K562 (cell line): ENCODE measurements at regions not wholly inside any gene's neighbourhood (a gene's known extent, or its start where the extent isn't known, plus 50 kb on each side); places are given as distances from the start of the nearest gene placed in this dataset.

Experiments used
- ATAC-seq: fragments of 200-7000 bp; cut with Tn5 transposase; 3 replicates; pipeline ENCODE4 v1.9.1; 2020; ENCODE audit warnings: moderate library complexity
- BruUV-seq: library from RNA; stranded (reverse); fragments of 400-500 nt; replicated peaks from 2 replicates; lab custom pipeline; 2021; lab: Mats Ljungman, UMichigan
- CTCF ChIA-PET: fragments of 300-600 bp; formaldehyde crosslinking; extraction: SDS; loops from one replicate; lab custom pipeline; 2021; ENCODE audit warnings: low intra/inter-chr PET ratio; lab: Yijun Ruan, JAX
- POLR2A ChIA-PET: fragments of 300-600, 350-650 bp; sonication (Branson Sonifier 250); formaldehyde crosslinking; extraction: SDS; loops from one replicate; lab custom pipeline; 2021; ENCODE audit warnings: antibody characterized with exemption, inconsistent platforms; lab: Yijun Ruan, JAX
- DNase-seq, 4 experiments: peaks; one replicate each; pipeline versions ENCODE4 v3.0.0 to v3.0.0-alpha.2; 2011 to 2018; ENCODE audit warnings: low spot score in 3 of 4, mixed read lengths in 3 of 4; ENCODE audit errors: extremely low read depth in 1 of 4
- FAIRE-seq: peaks from 2 replicates; lab custom pipeline; 2011; peaks lifted over from hg19 to GRCh38; lab: Jason Lieb, UNC
- H2AFZ ChIP-seq: 2 replicates; pipeline ENCODE4 v1.6.0; 2011; ENCODE audit warnings: low read depth, low read length, control low read depth, inconsistent platforms
- H3K27ac ChIP-seq: fragments of 200-600 bp; 3 replicates; pipeline ENCODE4 v1.8.0; 2011; ENCODE audit warnings: low read depth, mild to moderate bottlenecking, control low read depth, inconsistent platforms, low read length, moderate library complexity, mixed read lengths; ENCODE audit errors: extremely low read depth
- H3K27me3 ChIP-seq, 2 experiments: fragments of 300-600 bp in 1 of 2; 2 replicates in 1 of 2; 3 replicates in 1 of 2; pipeline versions ENCODE4 v1.6.0 to v1.8.0; 2011; ENCODE audit warnings: inconsistent platforms in 2 of 2, low read length in 2 of 2, mild to moderate bottlenecking in 1 of 2, mixed read lengths in 1 of 2, moderate library complexity in 1 of 2; ENCODE audit not compliant: control insufficient read depth in 2 of 2, insufficient read depth in 2 of 2
- H3K36me3 ChIP-seq: fragments of 300-600 bp; 3 replicates; pipeline ENCODE4 v1.8.0; 2011; ENCODE audit warnings: mild to moderate bottlenecking, low read length, inconsistent platforms; ENCODE audit not compliant: control insufficient read depth, insufficient read depth
- H3K4me1 ChIP-seq, 2 experiments: fragments of 200-600 bp in 1 of 2; replicated peaks in 1 of 2; 2 replicates in 1 of 2; 3 replicates in 1 of 2; pipeline versions ENCODE4 v1.5.1 to v1.8.0; 2011; ENCODE audit warnings: inconsistent platforms in 2 of 2, low read length in 2 of 2, mild to moderate bottlenecking in 1 of 2, mixed read lengths in 1 of 2, moderate library complexity in 1 of 2; ENCODE audit not compliant: control insufficient read depth in 2 of 2, insufficient read depth in 2 of 2
- H3K4me2 ChIP-seq: 2 replicates; pipeline ENCODE4 v1.6.1; 2011; ENCODE audit warnings: low read length, control low read depth, inconsistent platforms, mixed read lengths; ENCODE audit not compliant: insufficient read depth
- H3K4me3 ChIP-seq: fragments of 200-600 bp; sonication (generic), shearing (Covaris generic); 2 replicates; pipeline ENCODE4 v1.5.1; 2016; ENCODE audit warnings: control low read depth, inconsistent platforms
- H3K79me2 ChIP-seq: fragments of 200-600 bp; 3 replicates; pipeline ENCODE4 v1.8.0; 2011; ENCODE audit warnings: low read length, inconsistent platforms; ENCODE audit not compliant: control insufficient read depth, insufficient read depth
- H3K9ac ChIP-seq, 2 experiments: 2 replicates each; pipeline versions ENCODE4 v1.6.0 to v1.6.1; 2011; ENCODE audit warnings: low read depth in 2 of 2, low read length in 2 of 2, control low read depth in 1 of 2, inconsistent platforms in 1 of 2, mild to moderate bottlenecking in 1 of 2, mixed read lengths in 1 of 2; ENCODE audit not compliant: insufficient read depth in 1 of 2
- H3K9me1 ChIP-seq: one replicate; pipeline ENCODE4 v1.6.0; 2011; ENCODE audit warnings: inconsistent platforms, mild to moderate bottlenecking, low read length, moderate library complexity; ENCODE audit not compliant: control insufficient read depth, insufficient read depth
- H3K9me3 ChIP-seq: replicated peaks from 2 replicates; pipeline ENCODE4 v1.5.1; 2011; ENCODE audit warnings: low read depth, low read length, inconsistent platforms; ENCODE audit not compliant: control insufficient read depth, insufficient read depth
- H4K20me1 ChIP-seq: replicated peaks from 2 replicates; pipeline ENCODE4 v1.6.1; 2011; ENCODE audit warnings: low read length, inconsistent platforms, mixed read lengths; ENCODE audit not compliant: control insufficient read depth, insufficient read depth
- CREB1 ChIP-seq, 2 experiments: sonication (generic) in 1 of 2; formaldehyde crosslinking in 1 of 2; IDR thresholded peaks; 2 replicates each; pipeline versions ENCODE4 v1.6.1 to v1.8.0; 2012 to 2022; ENCODE audit warnings: inconsistent platforms in 1 of 2, mild to moderate bottlenecking in 1 of 2, missing genetic modification reagents in 1 of 2, moderate library complexity in 1 of 2
- FOXK1 ChIP-seq: sonication (generic); formaldehyde crosslinking; IDR thresholded peaks from 2 replicates; pipeline ENCODE4 v1.8.0; 2022; ENCODE audit warnings: missing genetic modification reagents, mild to moderate bottlenecking, borderline replicate concordance
- GTF2E2 ChIP-seq: fragments of 200-800 bp; sonication (Bioruptor generic); IDR thresholded peaks from 2 replicates; pipeline ENCODE4 v1.6.1; 2016; ENCODE audit warnings: missing genetic modification characterization, missing compliant biosample characterization
- HMG20A ChIP-seq: fragments of 450-650 bp; formaldehyde crosslinking; conservative IDR thresholded peaks from 2 replicates; pipeline ENCODE4 v1.4.0; 2020; ENCODE audit warnings: mild to moderate bottlenecking, mixed read lengths
- PML ChIP-seq: IDR thresholded peaks from 2 replicates; pipeline ENCODE4 v1.6.1; 2012; ENCODE audit warnings: low read length, inconsistent platforms
- RB1 ChIP-seq: fragments of 450-650 bp; IDR thresholded peaks from 2 replicates; pipeline ENCODE4 v1.6.1; 2017; ENCODE audit warnings: low read depth, mild to moderate bottlenecking
- STAT5A ChIP-seq: IDR thresholded peaks from 2 replicates; pipeline ENCODE4 v1.6.1; 2012; ENCODE audit warnings: low read length, inconsistent platforms, borderline replicate concordance
- TBL1XR1 ChIP-seq, 2 experiments: IDR thresholded peaks; 2 replicates each; pipeline ENCODE4 v1.6.1; 2012; ENCODE audit warnings: improper control_type of control experiment in 2 of 2, low read length in 2 of 2, mild to moderate bottlenecking in 1 of 2
- ZNF561 ChIP-seq: fragments of 450-650 bp; formaldehyde crosslinking; conservative IDR thresholded peaks from 2 replicates; pipeline ENCODE4 v1.4.0; 2020; ENCODE audit warnings: mild to moderate bottlenecking, moderate library complexity
- WGBS: fragments of 100-300 bp; shearing (Covaris generic); methylation state at CpG from one replicate; pipeline ENCODE4 v1.1.6; 2016; ENCODE audit warnings: low coverage, mixed read lengths; ENCODE audit not compliant: insufficient coverage; ENCODE audit errors: missing lambda C conversion rate; 5-methylcytosine and 5-hydroxymethylcytosine counted together
- in situ Hi-C: fragments of 300-500 bp; cut with MboI; formaldehyde crosslinking; loops from 4 replicates; pipeline ENCODE4 v1.15.0; 2018; ENCODE audit warnings: inconsistent platforms, mixed read lengths
- intact Hi-C: fragments of 100-400 bp; cut with micrococcal nuclease; formaldehyde crosslinking; loops from 2 replicates; pipeline ENCODE4 v1.14.2; 2022
- TF ChIP-seq, protein P1 (sequence below): fragments of 250-450 bp; sonication (Bioruptor Pico); IDR thresholded peaks from 2 replicates; pipeline ENCODE4 v1.5.0; 2020; ENCODE audit warnings: mild to moderate bottlenecking, borderline replicate concordance
- TF ChIP-seq, protein P2 (sequence below): fragments of 450-650 bp; conservative IDR thresholded peaks from 2 replicates; pipeline ENCODE4 v1.6.1; 2016; ENCODE audit warnings: missing genetic modification characterization, low read depth, mild to moderate bottlenecking, control low read depth, missing compliant biosample characterization
- TF ChIP-seq, protein P3 (sequence below), 2 experiments: fragments of 450-650 bp; conservative IDR thresholded peaks; 2 replicates each; pipeline ENCODE4 v1.6.1; 2017; ENCODE audit warnings: mild to moderate bottlenecking in 2 of 2, moderate library complexity in 2 of 2

DNA sequence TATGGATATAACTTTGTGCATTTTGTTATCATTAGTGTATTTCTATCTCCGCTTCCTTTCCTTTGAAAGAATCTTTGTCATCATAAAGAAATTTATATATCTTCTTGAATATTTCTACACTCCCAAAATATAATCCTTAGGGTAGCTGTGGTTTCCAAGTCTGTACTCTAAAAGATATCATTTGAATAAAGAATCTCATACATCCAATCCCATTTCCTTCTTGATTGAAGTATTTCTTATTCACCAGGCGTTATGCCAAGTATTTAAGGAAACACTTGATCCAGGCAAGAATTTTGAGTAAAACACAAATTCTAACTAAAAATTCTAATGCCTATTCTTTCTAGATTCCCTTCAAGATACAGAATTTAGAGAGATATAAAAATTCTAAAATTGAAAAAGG lies 821.8 kb downstream of the GALC start:
- DNase-seq (no peak), ATAC-seq (no peak), FAIRE-seq (no peak)
- CTCF ChIA-PET = no interaction called here
- no peak overlapping the region for H3K27ac ChIP-seq
- intact Hi-C loops (no loop called here), in situ Hi-C loops (no loop called here)
- BruUV-seq = no TSS peak
- H3K27me3 ChIP-seq = no peaks in the 10 kb centered on the region
- no peak overlapping the region for H3K9ac ChIP-seq
- H3K4me2 ChIP-seq = no peak overlapping the region
- H3K4me3 ChIP-seq = no peak overlapping the region
- no peaks in the 10 kb centered on the region for H3K4me1 ChIP-seq
- H4K20me1 ChIP-seq = no peaks in the 10 kb centered on the region
- H3K36me3 ChIP-seq = no peaks in the 10 kb centered on the region
- H3K79me2 ChIP-seq = no peaks in the 10 kb centered on the region
- H2AFZ ChIP-seq = no peak overlapping the region
- no peaks in the 10 kb centered on the region for H3K9me1 ChIP-seq
- POLR2A ChIA-PET = no interaction called here
- no peaks in the 10 kb centered on the region for H3K9me3 ChIP-seq
- TF ChIP-seq ZNF561 (CRISPR knock-in tag) = no peak
- 0% methylated on average over 2 of the region's 2 CpGs for WGBS

DNA sequence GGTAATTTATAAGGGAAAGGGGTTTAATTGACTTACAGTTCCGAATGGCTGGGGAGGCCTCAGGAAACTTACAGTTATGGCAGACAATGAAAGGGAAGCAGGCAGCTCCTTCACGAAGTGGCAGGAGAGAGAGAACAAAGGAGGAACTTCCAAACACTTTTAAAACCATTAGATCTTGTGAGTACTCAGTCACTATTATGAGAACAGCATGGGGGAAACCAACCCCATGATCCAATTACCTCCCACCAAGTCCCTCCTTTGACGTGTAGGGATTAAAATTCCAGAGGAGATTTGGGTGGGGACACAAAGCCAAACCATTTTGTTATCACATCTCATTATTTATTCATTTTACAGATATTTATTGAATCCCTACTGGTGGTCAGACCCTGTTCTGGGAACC lies 822.8 kb downstream of the GALC start:
- Histone ChIP-seq H3K9me3 (no peaks in the 10 kb centered on the region), H4K20me1 (no peaks in the 10 kb centered on the region), H3K27ac (no peak overlapping the region), H2AFZ (no peak overlapping the region), H3K36me3 (no peaks in the 10 kb centered on the region), H3K4me3 (no peak overlapping the region), H3K27me3 (no peaks in the 10 kb centered on the region), H3K79me2 (no peaks in the 10 kb centered on the region), H3K4me1 (no peaks in the 10 kb centered on the region), H3K9ac (no peak overlapping the region), H3K4me2 (no peak overlapping the region), H3K9me1 (no peaks in the 10 kb centered on the region)
- no TSS peak for BruUV-seq
- FAIRE-seq = no peak
- WGBS = 0% methylated on average over 2 of the region's 3 CpGs
- ChIA-PET POLR2A (no interaction called here), CTCF (no interaction called here)
- no peak for DNase-seq
- in situ Hi-C loops (no loop called here), intact Hi-C loops (no loop called here)
- no peak for ATAC-seq
- no peak for TF ChIP-seq CREB1 (IDR thresholded peaks at IDR 0.05)
- TF ChIP-seq CREB1 (CRISPR knock-in tag; IDR thresholded peaks at IDR 0.05) = no peak
- TF ChIP-seq GTF2E2 (tag) = no peak
- TF ChIP-seq HMG20A = no peak
- TF ChIP-seq STAT5A = no peak
- TF ChIP-seq, protein P1, sequence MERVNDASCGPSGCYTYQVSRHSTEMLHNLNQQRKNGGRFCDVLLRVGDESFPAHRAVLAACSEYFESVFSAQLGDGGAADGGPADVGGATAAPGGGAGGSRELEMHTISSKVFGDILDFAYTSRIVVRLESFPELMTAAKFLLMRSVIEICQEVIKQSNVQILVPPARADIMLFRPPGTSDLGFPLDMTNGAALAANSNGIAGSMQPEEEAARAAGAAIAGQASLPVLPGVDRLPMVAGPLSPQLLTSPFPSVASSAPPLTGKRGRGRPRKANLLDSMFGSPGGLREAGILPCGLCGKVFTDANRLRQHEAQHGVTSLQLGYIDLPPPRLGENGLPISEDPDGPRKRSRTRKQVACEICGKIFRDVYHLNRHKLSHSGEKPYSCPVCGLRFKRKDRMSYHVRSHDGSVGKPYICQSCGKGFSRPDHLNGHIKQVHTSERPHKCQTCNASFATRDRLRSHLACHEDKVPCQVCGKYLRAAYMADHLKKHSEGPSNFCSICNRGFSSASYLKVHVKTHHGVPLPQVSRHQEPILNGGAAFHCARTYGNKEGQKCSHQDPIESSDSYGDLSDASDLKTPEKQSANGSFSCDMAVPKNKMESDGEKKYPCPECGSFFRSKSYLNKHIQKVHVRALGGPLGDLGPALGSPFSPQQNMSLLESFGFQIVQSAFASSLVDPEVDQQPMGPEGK (CRISPR knock-in tag) = no peak
- no peak for TF ChIP-seq FOXK1 (CRISPR knock-in tag)
- TF ChIP-seq TBL1XR1 (IDR thresholded peaks at IDR 0.05; ENCODE audit: low read length in 2 of 2) = no peak
- no peak for TF ChIP-seq PML
- TF ChIP-seq, protein P2, sequence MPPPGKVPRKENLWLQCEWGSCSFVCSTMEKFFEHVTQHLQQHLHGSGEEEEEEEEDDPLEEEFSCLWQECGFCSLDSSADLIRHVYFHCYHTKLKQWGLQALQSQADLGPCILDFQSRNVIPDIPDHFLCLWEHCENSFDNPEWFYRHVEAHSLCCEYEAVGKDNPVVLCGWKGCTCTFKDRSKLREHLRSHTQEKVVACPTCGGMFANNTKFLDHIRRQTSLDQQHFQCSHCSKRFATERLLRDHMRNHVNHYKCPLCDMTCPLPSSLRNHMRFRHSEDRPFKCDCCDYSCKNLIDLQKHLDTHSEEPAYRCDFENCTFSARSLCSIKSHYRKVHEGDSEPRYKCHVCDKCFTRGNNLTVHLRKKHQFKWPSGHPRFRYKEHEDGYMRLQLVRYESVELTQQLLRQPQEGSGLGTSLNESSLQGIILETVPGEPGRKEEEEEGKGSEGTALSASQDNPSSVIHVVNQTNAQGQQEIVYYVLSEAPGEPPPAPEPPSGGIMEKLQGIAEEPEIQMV (tag) = no peak
- TF ChIP-seq, protein P3, sequence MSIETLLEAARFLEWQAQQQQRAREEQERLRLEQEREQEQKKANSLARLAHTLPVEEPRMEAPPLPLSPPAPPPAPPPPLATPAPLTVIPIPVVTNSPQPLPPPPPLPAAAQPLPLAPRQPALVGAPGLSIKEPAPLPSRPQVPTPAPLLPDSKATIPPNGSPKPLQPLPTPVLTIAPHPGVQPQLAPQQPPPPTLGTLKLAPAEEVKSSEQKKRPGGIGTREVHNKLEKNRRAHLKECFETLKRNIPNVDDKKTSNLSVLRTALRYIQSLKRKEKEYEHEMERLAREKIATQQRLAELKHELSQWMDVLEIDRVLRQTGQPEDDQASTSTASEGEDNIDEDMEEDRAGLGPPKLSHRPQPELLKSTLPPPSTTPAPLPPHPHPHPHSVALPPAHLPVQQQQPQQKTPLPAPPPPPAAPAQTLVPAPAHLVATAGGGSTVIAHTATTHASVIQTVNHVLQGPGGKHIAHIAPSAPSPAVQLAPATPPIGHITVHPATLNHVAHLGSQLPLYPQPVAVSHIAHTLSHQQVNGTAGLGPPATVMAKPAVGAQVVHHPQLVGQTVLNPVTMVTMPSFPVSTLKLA (conservative IDR thresholded peaks at IDR 0.05) = no peak
- no peak for TF ChIP-seq RB1
